RWPE2 (cell line): ENCODE measurements at regions not wholly inside any gene's neighbourhood (a gene's known extent, or its start where the extent isn't known, plus 50 kb on each side); places are given as distances from the start of the nearest gene placed in this dataset.

Experiments
- ATAC-seq: fragments of 200-7000 bp; cut with Tn5 transposase; 3 replicates; pipeline ENCODE4 v1.9.1; 2021; ENCODE audit warnings: low read depth
- DNase-seq: peaks from one replicate; pipeline ENCODE4 v3.0.0-alpha.2; 2020; ENCODE audit warnings: low spot score
- H3K27ac ChIP-seq: fragments of 450-650 bp; 2 replicates; pipeline ENCODE4 v1.5.1; 2017; ENCODE audit warnings: mild to moderate bottlenecking; ENCODE audit not compliant: poor library complexity, severe bottlenecking
- H3K27me3 ChIP-seq: fragments of 250-450 bp; sonication (Bioruptor Pico); 2 replicates; pipeline ENCODE4 v1.5.1; 2021; ENCODE audit warnings: mild to moderate bottlenecking, moderate library complexity; ENCODE audit not compliant: insufficient read depth, poor library complexity, severe bottlenecking
- H3K36me3 ChIP-seq: fragments of 250-450 bp; sonication (Bioruptor Pico); 2 replicates; pipeline ENCODE4 v1.5.1; 2020; ENCODE audit warnings: low read depth, mild to moderate bottlenecking, moderate library complexity
- H3K4me1 ChIP-seq: fragments of 250-450 bp; sonication (Bioruptor Pico); 2 replicates; pipeline ENCODE4 v1.5.1; 2021; ENCODE audit warnings: mild to moderate bottlenecking, moderate library complexity; ENCODE audit not compliant: insufficient read depth, poor library complexity, severe bottlenecking
- H3K4me3 ChIP-seq: fragments of 250-450 bp; sonication (Bioruptor Pico); 2 replicates; pipeline ENCODE4 v1.5.1; 2021; ENCODE audit warnings: mild to moderate bottlenecking, moderate library complexity; ENCODE audit not compliant: severe bottlenecking
- H3K9me3 ChIP-seq: fragments of 250-450 bp; sonication (Bioruptor Pico); 2 replicates; pipeline ENCODE4 v1.5.1; 2021; ENCODE audit warnings: mild to moderate bottlenecking, moderate library complexity; ENCODE audit not compliant: severe bottlenecking
- TF ChIP-seq, protein P1 (sequence below): fragments of 450-650 bp; IDR thresholded peaks from one replicate; pipeline ENCODE4 v1.5.1; 2017; ENCODE audit warnings: mild to moderate bottlenecking, moderate library complexity; ENCODE audit not compliant: poor library complexity, severe bottlenecking

DNA sequence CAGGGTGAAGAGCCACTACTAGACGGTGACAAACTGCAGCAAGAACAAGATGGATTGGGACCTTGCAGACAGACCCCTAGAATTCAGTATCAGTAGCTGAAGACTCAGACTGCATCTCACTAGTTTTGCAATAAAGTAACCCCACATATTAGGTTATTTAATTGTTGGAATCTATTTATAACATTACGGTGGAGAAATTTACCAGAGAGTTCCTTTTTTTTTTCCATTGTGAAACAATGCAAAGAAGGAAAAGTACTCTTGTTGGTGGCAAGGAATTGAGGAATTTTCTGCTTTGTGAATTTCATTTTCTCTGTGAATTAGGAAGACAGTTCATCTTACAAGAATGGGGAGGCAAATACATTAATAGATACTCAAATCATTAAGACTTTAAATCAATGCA lies 185.7 kb upstream of the PPFIA2 start:
- no peak overlapping the region for H3K27ac ChIP-seq
- H3K27me3 ChIP-seq, result no peaks in the 10 kb centered on the region
- H3K4me1 ChIP-seq, result no peaks in the 10 kb centered on the region
- H3K4me3 ChIP-seq, result no peak overlapping the region
- no peaks in the 10 kb centered on the region for H3K9me3 ChIP-seq
- DNase-seq (no peak), ATAC-seq (no peak)
- H3K36me3 ChIP-seq, result no peaks in the 10 kb centered on the region
- TF ChIP-seq, protein P1, sequence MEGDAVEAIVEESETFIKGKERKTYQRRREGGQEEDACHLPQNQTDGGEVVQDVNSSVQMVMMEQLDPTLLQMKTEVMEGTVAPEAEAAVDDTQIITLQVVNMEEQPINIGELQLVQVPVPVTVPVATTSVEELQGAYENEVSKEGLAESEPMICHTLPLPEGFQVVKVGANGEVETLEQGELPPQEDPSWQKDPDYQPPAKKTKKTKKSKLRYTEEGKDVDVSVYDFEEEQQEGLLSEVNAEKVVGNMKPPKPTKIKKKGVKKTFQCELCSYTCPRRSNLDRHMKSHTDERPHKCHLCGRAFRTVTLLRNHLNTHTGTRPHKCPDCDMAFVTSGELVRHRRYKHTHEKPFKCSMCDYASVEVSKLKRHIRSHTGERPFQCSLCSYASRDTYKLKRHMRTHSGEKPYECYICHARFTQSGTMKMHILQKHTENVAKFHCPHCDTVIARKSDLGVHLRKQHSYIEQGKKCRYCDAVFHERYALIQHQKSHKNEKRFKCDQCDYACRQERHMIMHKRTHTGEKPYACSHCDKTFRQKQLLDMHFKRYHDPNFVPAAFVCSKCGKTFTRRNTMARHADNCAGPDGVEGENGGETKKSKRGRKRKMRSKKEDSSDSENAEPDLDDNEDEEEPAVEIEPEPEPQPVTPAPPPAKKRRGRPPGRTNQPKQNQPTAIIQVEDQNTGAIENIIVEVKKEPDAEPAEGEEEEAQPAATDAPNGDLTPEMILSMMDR, result no peak

DNA sequence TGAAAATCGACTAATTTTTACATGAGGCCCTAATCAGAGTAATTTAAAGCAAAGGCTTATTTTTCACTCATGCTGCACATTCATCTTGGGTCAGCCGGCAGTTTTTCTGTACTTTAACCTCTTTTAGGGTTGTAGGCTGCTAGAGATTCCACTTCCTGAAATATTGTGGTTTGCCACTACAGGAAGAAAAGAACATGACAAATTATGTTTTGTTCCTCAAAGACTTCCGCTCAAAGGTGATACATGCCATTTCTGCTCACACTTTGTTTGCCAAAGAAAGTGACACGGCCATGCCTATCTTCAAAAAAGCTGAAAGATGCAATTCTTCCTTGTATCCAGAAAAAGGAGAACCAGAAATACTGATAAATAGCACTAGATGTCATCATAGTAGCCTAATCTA lies 183.4 kb upstream of the PPFIA2 start:
- Histone ChIP-seq H3K27ac (no peak overlapping the region), H3K9me3 (no peaks in the 10 kb centered on the region), H3K36me3 (no peaks in the 10 kb centered on the region), H3K4me3 (no peak overlapping the region), H3K4me1 (no peaks in the 10 kb centered on the region), H3K27me3 (no peaks in the 10 kb centered on the region)
- ATAC-seq (no peak), DNase-seq (no peak)
- TF ChIP-seq, protein P1, result no peak

DNA sequence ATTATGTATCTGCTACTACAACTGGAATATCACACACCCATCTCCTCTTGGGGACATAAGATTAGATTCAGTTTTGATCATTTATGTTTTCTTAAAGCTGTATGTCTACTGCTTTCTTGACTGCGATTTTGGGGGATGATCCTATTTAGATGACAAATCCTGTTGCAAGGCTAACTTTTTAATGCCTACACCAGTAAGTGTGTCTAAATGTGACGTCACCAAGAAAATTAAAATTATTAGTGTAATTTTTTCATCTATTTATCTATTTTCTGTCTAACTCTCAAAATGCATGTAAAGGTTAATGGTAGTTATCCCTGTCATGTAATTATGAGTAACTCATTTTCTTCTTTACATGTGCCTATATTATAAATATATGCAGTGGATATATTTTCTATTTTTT lies 170.9 kb upstream of the PPFIA2 start:
- Histone ChIP-seq H3K27me3 (no peaks in the 10 kb centered on the region), H3K4me1 (no peaks in the 10 kb centered on the region), H3K27ac (no peak overlapping the region), H3K9me3 (no peaks in the 10 kb centered on the region), H3K36me3 (no peaks in the 10 kb centered on the region), H3K4me3 (no peak overlapping the region)
- DNase-seq, result no peak
- ATAC-seq, result no peak
- TF ChIP-seq, protein P1, result no peak

DNA sequence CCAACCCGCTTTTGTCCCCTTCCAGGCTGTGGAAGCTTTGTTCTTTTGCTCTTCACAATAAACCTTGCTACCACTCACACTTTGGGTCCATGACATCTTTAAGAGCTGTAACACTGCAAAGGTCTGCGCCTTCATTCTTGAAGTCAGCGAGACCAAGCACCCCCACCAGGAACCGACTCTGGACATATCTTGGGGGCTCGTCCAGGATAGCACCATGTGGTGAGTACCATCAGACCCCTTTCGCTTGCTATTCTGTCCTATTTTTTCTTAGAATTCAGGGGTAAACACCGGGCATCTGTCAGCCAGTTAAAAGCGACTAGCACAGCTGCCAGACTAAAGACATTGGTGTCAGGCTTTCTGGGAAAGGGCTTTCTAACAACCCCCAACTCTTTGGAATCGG lies 137.6 kb upstream of the PPFIA2 start:
- H3K36me3 ChIP-seq, result no peaks in the 10 kb centered on the region
- no peaks in the 10 kb centered on the region for H3K9me3 ChIP-seq
- no peaks in the 10 kb centered on the region for H3K4me1 ChIP-seq
- no peak overlapping the region for H3K4me3 ChIP-seq
- H3K27ac ChIP-seq, result no peak overlapping the region
- no peaks in the 10 kb centered on the region for H3K27me3 ChIP-seq
- TF ChIP-seq, protein P1, result no peak
- ATAC-seq (no peak), DNase-seq (no peak)

DNA sequence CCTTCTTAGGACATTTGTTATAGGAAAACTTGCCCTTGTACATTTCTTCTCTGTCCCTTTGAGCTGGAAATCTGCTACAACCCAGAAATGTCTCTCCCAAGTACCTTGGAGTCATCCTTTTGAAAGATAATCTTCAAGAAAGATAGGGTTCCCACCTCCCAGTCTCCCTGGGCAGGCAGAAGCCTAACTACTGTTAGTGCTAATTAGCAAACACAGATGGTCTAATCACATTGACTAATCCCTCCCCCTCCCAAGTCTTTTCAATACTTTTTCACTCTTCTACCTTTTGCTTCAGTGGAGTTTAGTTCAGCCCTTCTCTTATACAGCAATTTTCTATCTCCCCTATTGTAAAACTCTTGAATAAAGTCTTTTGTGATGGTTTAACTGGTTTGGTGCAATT lies 129.8 kb upstream of the PPFIA2 start:
- ATAC-seq, result no peak
- H3K4me1 ChIP-seq, result no peaks in the 10 kb centered on the region
- DNase-seq, result no peak
- no peak overlapping the region for H3K4me3 ChIP-seq
- H3K27ac ChIP-seq, result no peak overlapping the region
- H3K27me3 ChIP-seq, result no peaks in the 10 kb centered on the region
- no peaks in the 10 kb centered on the region for H3K9me3 ChIP-seq
- TF ChIP-seq, protein P1, result no peak
- no peaks in the 10 kb centered on the region for H3K36me3 ChIP-seq
